ENCODE measurements at regions not wholly inside any gene's neighbourhood (a gene's known extent, or its start where the extent isn't known, plus 50 kb on each side); places are given as distances from the start of the nearest gene placed in this dataset.
"Not testable (repeated sequence)": the region's sequence is repeated elsewhere in the genome, so short reads cannot be mapped to it uniquely, and the experiment has no call there.

GRCh38 chr10:63675171-63675570 lies 154.0 kb downstream of the REEP3 start:
- no peaks in the 10 kb centered on the region for H3K9me3 ChIP-seq (ENCODE audit: insufficient read depth, low read depth, low read length)
- H3K36me3 ChIP-seq (ENCODE audit: insufficient read depth, low read depth, low read length): no peaks in the 10 kb centered on the region
- H3K4me3 ChIP-seq (ENCODE audit: low read length): no peak overlapping the region
- no peak overlapping the region for H3K9ac ChIP-seq (ENCODE audit: low read depth, low read length)
- H3K27ac ChIP-seq (ENCODE audit: low read length): no peak overlapping the region
- no peaks in the 10 kb centered on the region for H3K27me3 ChIP-seq (ENCODE audit: insufficient read depth, low read length)
- peaks cover 26% of the 10 kb centered on the region for H3K4me1 ChIP-seq (ENCODE audit: insufficient read depth, low read length)

GRCh38 chr10:63677001-63677400 lies 155.8 kb downstream of the REEP3 start:
- Histone ChIP-seq H3K27me3 (ENCODE audit: insufficient read depth, low read length) (no peaks in the 10 kb centered on the region), H3K9me3 (ENCODE audit: insufficient read depth, low read depth, low read length) (no peaks in the 10 kb centered on the region), H3K27ac (ENCODE audit: low read length) (no peak overlapping the region), H3K9ac (ENCODE audit: low read depth, low read length) (no peak overlapping the region), H3K4me3 (ENCODE audit: low read length) (no peak overlapping the region), H3K36me3 (ENCODE audit: insufficient read depth, low read depth, low read length) (no peaks in the 10 kb centered on the region), H3K4me1 (ENCODE audit: insufficient read depth, low read length) (peaks cover 9% of the 10 kb centered on the region)

DNA sequence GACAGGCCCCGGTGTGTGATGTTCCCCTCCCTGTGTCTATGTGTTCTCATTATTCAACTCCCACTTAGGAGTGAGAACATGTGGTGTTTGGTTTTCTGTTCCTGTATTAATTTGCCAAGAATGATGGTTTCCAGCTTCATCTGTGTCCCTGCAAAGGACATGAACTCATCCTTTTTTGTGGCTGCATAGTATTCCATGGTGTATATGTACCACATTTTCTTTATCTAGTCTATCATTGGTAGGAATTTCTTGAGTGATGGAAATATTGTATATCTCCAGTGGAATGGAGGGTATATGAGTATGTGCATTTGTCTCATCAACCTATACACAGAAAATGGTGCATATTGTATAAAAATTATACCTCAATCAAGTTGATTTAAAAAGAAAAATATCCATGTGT lies 159.3 kb downstream of the REEP3 start:
- not testable (repeated sequence) for H3K9ac ChIP-seq (ENCODE audit: low read depth, low read length); H3K27ac ChIP-seq (ENCODE audit: low read length); H3K9me3 ChIP-seq (ENCODE audit: insufficient read depth, low read depth, low read length); H3K4me1 ChIP-seq (ENCODE audit: insufficient read depth, low read length); H3K36me3 ChIP-seq (ENCODE audit: insufficient read depth, low read depth, low read length); H3K4me3 ChIP-seq (ENCODE audit: low read length); H3K27me3 ChIP-seq (ENCODE audit: insufficient read depth, low read length)

DNA sequence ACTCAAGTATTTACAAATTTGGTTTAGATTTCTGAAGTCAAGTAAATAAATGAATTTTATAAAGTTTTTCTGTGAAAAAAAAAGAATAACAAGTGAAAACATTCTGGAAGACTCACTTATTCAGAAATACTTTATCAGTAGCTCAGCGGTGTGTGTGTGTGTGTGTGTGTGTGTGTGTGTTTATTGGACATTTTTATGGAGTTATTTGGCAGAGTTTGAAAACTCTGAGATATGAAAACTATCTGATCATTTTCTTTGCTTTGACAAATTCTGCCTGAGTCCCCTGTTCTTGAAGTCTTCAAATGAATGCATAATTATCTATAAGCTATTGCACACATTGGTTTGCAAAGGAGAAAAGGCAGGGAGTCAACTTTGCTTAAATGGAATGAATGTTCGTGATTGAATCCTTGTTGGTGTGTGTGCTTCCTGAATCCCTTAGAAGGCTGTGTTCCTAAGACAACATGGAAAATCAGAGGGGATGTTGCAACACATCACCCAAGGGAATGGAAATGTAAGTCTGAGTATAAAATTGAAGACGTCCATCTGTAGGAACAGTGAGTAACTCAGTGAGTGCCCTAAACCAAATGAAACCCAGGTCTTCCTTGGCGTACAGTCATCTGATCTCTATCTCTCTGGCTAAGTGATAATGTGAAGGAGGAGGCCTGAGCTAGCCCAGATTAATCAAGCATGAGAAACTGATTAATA lies 160.9 kb downstream of the REEP3 start:
- Histone ChIP-seq H3K27me3 (ENCODE audit: insufficient read depth, low read length) (no peaks in the 10 kb centered on the region), H3K27ac (ENCODE audit: low read length) (no peak overlapping the region), H3K4me1 (ENCODE audit: insufficient read depth, low read length) (peaks cover 9% of the 10 kb centered on the region; the same call in 1 of the 2 replicates), H3K4me3 (ENCODE audit: low read length) (no peak overlapping the region), H3K9me3 (ENCODE audit: insufficient read depth, low read depth, low read length) (no peaks in the 10 kb centered on the region), H3K9ac (ENCODE audit: low read depth, low read length) (no peak overlapping the region), H3K36me3 (ENCODE audit: insufficient read depth, low read depth, low read length) (no peaks in the 10 kb centered on the region)

DNA sequence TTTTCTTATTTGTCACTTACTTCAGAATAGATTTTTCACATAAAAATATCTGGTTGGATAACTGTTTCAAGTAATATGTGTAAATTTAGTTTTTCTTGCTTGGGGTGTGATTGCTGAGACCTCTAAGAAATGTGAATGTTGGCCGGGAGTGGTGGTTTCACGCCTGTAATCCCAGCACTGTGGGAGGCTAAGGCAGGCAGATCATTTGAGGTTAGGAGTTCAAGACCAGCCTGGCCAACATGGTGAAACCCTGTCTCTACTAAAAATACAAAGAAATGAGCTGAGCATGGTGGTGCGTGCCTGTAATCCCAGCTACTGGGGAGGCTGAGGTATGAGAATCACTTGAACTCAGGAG lies 161.5 kb downstream of the REEP3 start:
- not testable (repeated sequence) for H3K9ac ChIP-seq (ENCODE audit: low read depth, low read length); H3K36me3 ChIP-seq (ENCODE audit: insufficient read depth, low read depth, low read length); H3K9me3 ChIP-seq (ENCODE audit: insufficient read depth, low read depth, low read length); H3K4me3 ChIP-seq (ENCODE audit: low read length); H3K27me3 ChIP-seq (ENCODE audit: insufficient read depth, low read length); H3K4me1 ChIP-seq (ENCODE audit: insufficient read depth, low read length); H3K27ac ChIP-seq (ENCODE audit: low read length)

DNA sequence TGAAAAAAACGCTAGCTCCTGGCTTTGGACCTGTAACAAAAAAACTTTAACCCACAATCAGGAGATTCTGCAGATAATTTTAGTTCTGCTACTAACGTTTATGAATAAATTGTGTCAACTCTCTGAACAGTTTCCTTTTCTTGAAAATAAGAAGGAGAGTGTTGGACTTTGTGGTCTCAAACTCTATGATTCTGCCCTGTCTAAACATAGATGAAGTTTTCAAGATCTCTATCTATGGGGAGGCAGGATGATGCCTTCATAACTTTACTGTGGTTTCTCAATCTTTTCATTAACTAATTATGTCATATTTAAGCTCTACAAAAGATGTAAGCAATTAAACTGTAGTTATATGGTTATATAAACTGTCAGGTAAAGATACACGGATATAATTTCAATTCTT lies 162.0 kb downstream of the REEP3 start:
- H3K27ac ChIP-seq (ENCODE audit: low read length): no peak overlapping the region
- peaks cover 9% of the 10 kb centered on the region; the same call in 1 of the 2 replicates for H3K4me1 ChIP-seq (ENCODE audit: insufficient read depth, low read length)
- no peak overlapping the region for H3K9ac ChIP-seq (ENCODE audit: low read depth, low read length)
- H3K9me3 ChIP-seq (ENCODE audit: insufficient read depth, low read depth, low read length): no peaks in the 10 kb centered on the region
- H3K27me3 ChIP-seq (ENCODE audit: insufficient read depth, low read length): no peaks in the 10 kb centered on the region
- no peaks in the 10 kb centered on the region for H3K36me3 ChIP-seq (ENCODE audit: insufficient read depth, low read depth, low read length)
- no peak overlapping the region for H3K4me3 ChIP-seq (ENCODE audit: low read length)

DNA sequence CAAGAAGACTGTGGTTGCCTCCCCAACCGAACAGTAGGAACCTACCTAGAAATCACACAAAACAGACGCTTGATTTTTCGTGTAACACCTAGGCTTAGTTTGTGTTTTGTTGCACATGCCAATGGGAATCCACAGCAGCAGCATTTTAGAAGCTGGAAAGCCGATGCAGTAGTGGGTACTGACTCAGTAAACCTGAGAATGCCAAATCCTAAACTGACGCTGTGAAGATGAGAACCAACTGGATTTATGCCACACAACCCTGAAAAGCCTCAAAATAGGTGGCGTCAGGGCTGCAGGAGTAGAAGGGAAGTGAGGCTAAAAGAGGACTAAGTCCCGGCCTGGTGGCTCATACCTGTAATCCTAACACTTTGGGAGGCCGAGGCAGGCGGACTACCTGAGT lies 162.5 kb downstream of the REEP3 start:
- Histone ChIP-seq H3K27ac (ENCODE audit: low read length) (no peak overlapping the region), H3K27me3 (ENCODE audit: insufficient read depth, low read length) (no peaks in the 10 kb centered on the region), H3K9ac (ENCODE audit: low read depth, low read length) (no peak overlapping the region), H3K4me1 (ENCODE audit: insufficient read depth, low read length) (peaks cover 9% of the 10 kb centered on the region; the same call in 1 of the 2 replicates), H3K9me3 (ENCODE audit: insufficient read depth, low read depth, low read length) (no peaks in the 10 kb centered on the region), H3K4me3 (ENCODE audit: low read length) (no peak overlapping the region), H3K36me3 (ENCODE audit: insufficient read depth, low read depth, low read length) (no peaks in the 10 kb centered on the region)

DNA sequence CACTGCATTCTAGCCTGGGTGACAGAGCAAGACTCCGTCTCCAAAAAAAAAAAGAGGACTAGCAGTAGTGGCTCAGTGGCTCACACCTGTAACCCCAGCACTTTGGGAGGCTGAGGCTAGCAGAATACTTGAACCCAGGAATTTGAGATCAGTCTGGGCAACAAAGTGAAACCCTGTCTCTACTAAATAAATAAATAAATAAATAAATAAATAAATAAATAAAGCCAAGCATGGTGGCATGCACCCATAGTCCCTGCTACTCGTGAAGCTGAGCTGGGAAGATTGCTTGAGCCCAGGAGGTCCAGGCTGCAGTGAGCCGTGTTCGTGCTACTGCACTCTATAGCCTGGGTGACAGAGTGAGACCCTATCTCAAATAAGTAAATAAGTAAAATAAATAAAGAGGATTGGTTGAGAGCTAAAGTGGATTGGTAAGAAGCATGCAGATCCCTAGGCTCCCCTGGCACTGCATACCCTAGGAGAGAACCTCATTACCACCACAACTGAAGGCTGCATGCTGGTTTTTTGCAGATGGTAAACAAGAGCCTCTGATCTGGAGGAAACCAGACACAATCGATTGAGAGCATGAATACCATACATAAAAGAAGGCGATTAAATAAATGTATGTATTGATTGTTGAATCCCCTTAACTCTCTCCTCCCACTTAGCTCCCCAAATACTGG lies 163.2 kb downstream of the REEP3 start:
- Histone ChIP-seq H3K36me3 (ENCODE audit: insufficient read depth, low read depth, low read length) (no peaks in the 10 kb centered on the region), H3K4me3 (ENCODE audit: low read length) (no peak overlapping the region), H3K27me3 (ENCODE audit: insufficient read depth, low read length) (no peaks in the 10 kb centered on the region), H3K27ac (ENCODE audit: low read length) (no peak overlapping the region), H3K9ac (ENCODE audit: low read depth, low read length) (no peak overlapping the region), H3K9me3 (ENCODE audit: insufficient read depth, low read depth, low read length) (no peaks in the 10 kb centered on the region), H3K4me1 (ENCODE audit: insufficient read depth, low read length) (peaks cover 9% of the 10 kb centered on the region; the same call in 1 of the 2 replicates)

DNA sequence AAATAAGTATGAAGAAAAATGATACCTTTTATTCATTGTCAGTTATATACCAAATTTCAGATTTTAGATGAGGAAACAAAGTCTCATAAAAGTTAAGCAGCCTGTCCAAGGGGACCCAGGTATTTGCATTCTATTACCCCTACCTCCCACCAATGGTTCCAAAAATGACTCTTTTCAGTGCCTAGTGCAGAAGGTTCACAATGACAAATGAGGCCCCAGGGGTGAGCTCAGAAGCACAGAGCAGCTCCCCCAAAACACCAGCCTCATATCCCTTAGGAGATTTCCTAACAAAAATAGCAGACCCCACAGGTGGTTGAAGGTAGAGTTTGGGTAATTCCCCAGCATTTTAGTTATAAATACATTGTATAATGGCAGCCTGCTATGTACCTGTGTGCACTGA lies 168.6 kb downstream of the REEP3 start:
- H3K4me3 ChIP-seq (ENCODE audit: low read length): no peak overlapping the region
- H3K36me3 ChIP-seq (ENCODE audit: insufficient read depth, low read depth, low read length): no peaks in the 10 kb centered on the region
- no peaks in the 10 kb centered on the region for H3K27me3 ChIP-seq (ENCODE audit: insufficient read depth, low read length)
- H3K9ac ChIP-seq (ENCODE audit: low read depth, low read length): no peak overlapping the region
- no peaks in the 10 kb centered on the region for H3K9me3 ChIP-seq (ENCODE audit: insufficient read depth, low read depth, low read length)
- H3K27ac ChIP-seq (ENCODE audit: low read length): no peak overlapping the region
- H3K4me1 ChIP-seq (ENCODE audit: insufficient read depth, low read length): peaks cover 5% of the 10 kb centered on the region; the same call in 1 of the 2 replicates

- Histone ChIP-seq H3K9ac (ENCODE audit: low read depth, low read length) (no peak overlapping the region), H3K9me3 (ENCODE audit: insufficient read depth, low read depth, low read length) (no peaks in the 10 kb centered on the region), H3K4me1 (ENCODE audit: insufficient read depth, low read length) (no peaks in the 10 kb centered on the region), H3K27me3 (ENCODE audit: insufficient read depth, low read length) (no peaks in the 10 kb centered on the region), H3K36me3 (ENCODE audit: insufficient read depth, low read depth, low read length) (no peaks in the 10 kb centered on the region), H3K4me3 (ENCODE audit: low read length) (no peak overlapping the region), H3K27ac (ENCODE audit: low read length) (no peak overlapping the region)
These were observed 171.2 kb downstream of the REEP3 start for GRCh38 chr10:63692220-63692896.

DNA sequence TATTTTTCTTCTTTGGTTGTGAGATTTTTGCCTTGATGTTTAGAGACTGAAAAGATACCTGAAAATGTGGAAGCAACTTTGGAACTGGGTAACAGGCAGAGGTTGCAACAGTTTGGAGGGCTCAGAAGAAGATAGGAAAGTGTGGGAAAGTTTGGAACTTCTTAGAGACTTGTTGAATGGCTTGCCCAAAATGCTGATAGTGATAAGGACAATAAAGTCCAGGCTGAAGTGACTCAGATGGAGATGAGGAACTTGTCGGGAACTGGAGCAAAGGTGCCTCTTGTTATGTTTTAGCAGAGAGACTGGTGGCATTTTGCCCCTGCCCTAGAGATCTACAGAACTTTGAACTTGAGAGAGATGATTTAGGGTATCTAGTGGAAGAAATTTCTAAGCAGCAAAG lies 171.8 kb downstream of the REEP3 start:
- not testable (repeated sequence) for H3K9ac ChIP-seq (ENCODE audit: low read depth, low read length); H3K27me3 ChIP-seq (ENCODE audit: insufficient read depth, low read length); H3K9me3 ChIP-seq (ENCODE audit: insufficient read depth, low read depth, low read length); H3K36me3 ChIP-seq (ENCODE audit: insufficient read depth, low read depth, low read length); H3K27ac ChIP-seq (ENCODE audit: low read length); H3K4me3 ChIP-seq (ENCODE audit: low read length); H3K4me1 ChIP-seq (ENCODE audit: insufficient read depth, low read length)

- Histone ChIP-seq H3K9me3 (ENCODE audit: insufficient read depth, low read depth, low read length) (no peaks in the 10 kb centered on the region), H3K9ac (ENCODE audit: low read depth, low read length) (no peak overlapping the region), H3K4me3 (ENCODE audit: low read length) (no peak overlapping the region), H3K4me1 (ENCODE audit: insufficient read depth, low read length) (no peaks in the 10 kb centered on the region), H3K36me3 (ENCODE audit: insufficient read depth, low read depth, low read length) (no peaks in the 10 kb centered on the region), H3K27ac (ENCODE audit: low read length) (no peak overlapping the region), H3K27me3 (ENCODE audit: insufficient read depth, low read length) (no peaks in the 10 kb centered on the region)
These were observed 175.0 kb downstream of the REEP3 start for GRCh38 chr10:63696205-63696604.

All from iPS-20b (cell line).